HG02970 (cell line): ENCODE measurements at regions not wholly inside any gene's neighbourhood (a gene's known extent, or its start where the extent isn't known, plus 50 kb on each side); places are given as distances from the start of the nearest gene placed in this dataset.

Source experiments
- ATAC-seq: cut with Tn5 transposase; IDR thresholded peaks from one replicate; pipeline ENCODE4 v1.9.1; 2021; ENCODE audit warnings: mild to moderate bottlenecking, moderate library complexity, moderate number of reproducible peaks; ENCODE audit not compliant: unreplicated experiment, low FRiP score

- ATAC-seq = no peak
These were observed 129.5 kb downstream of the OAT start for GRCh38 chr10:124288928-124289850.

- ATAC-seq = no peak
These were observed 130.2 kb downstream of the OAT start for GRCh38 chr10:124288486-124288885.

GRCh38 chr10:124287791-124288190 lies 130.9 kb downstream of the OAT start:
- no peak for ATAC-seq

- no peak for ATAC-seq
These were observed 131.5 kb downstream of the OAT start for GRCh38 chr10:124287071-124287685.

GRCh38 chr10:124286621-124287020 lies 132.1 kb downstream of the OAT start:
- no peak for ATAC-seq

- peak; percentile 57 for ATAC-seq
These were observed 132.9 kb downstream of the OAT start for GRCh38 chr10:124285587-124286527.

GRCh38 chr10:124283949-124284250 lies 134.8 kb downstream of the OAT start:
- no peak for ATAC-seq

GRCh38 chr10:124283215-124283948 lies 135.3 kb downstream of the OAT start:
- no peak for ATAC-seq

GRCh38 chr10:124282326-124282725 lies 136.4 kb downstream of the OAT start:
- ATAC-seq = no peak

GRCh38 chr10:124281666-124282065 lies 137.1 kb downstream of the OAT start:
- ATAC-seq = no peak

- no peak for ATAC-seq
These were observed 137.8 kb downstream of the OAT start for GRCh38 chr10:124280916-124281315.

GRCh38 chr10:124279882-124280281 lies 138.8 kb downstream of the OAT start:
- no peak for ATAC-seq

- ATAC-seq = no peak
These were observed 139.4 kb downstream of the OAT start for GRCh38 chr10:124279298-124279697.

GRCh38 chr10:124278356-124278755 lies 140.4 kb downstream of the OAT start:
- ATAC-seq = no peak

- ATAC-seq = no peak
These were observed 145.6 kb downstream of the OAT start for GRCh38 chr10:124273141-124273540.

- ATAC-seq = no peak
These were observed 147.0 kb downstream of the OAT start for GRCh38 chr10:124271676-124272075.

- no peak for ATAC-seq
These were observed 148.0 kb downstream of the OAT start for GRCh38 chr10:124270530-124271327.

- ATAC-seq = no peak
These were observed 149.7 kb downstream of the OAT start for GRCh38 chr10:124268976-124269375.

GRCh38 chr10:124267911-124268549 lies 150.7 kb downstream of the OAT start:
- no peak for ATAC-seq
